Endothelial cell of umbilical vein (primary cell): ENCODE measurements at regions not wholly inside any gene's neighbourhood (a gene's known extent, or its start where the extent isn't known, plus 50 kb on each side); places are given as distances from the start of the nearest gene placed in this dataset.

Experiments used
- BruUV-seq: library from RNA; stranded (reverse); fragments of 400-500 nt; replicated peaks from 2 replicates; lab custom pipeline; 2021; lab: Mats Ljungman, UMichigan
- CTCF ChIA-PET: fragments of 300-600, 350-600 bp; sonication (Branson Sonifier 250); formaldehyde crosslinking; loops from one replicate; lab custom pipeline; 2021; ENCODE audit warnings: antibody characterized with exemption, inconsistent platforms; lab: Charles Lee
- POLR2A ChIA-PET: fragments of 300-600, 350-600 bp; sonication (Branson Sonifier 250); formaldehyde crosslinking; loops from one replicate; lab custom pipeline; 2021; ENCODE audit warnings: antibody characterized with exemption, inconsistent platforms; lab: Charles Lee
- DNase-seq: peaks from one replicate; pipeline ENCODE4 v3.0.0-alpha.2; 2011; ENCODE audit warnings: low read depth, low spot score
- FAIRE-seq: peaks from 2 replicates; lab custom pipeline; 2011; peaks lifted over from hg19 to GRCh38; lab: Jason Lieb, UNC
- H2AFZ ChIP-seq: 2 replicates; pipeline ENCODE4 v1.6.0; 2012; ENCODE audit warnings: low read depth, low read length, control low read depth, inconsistent platforms
- H3K27ac ChIP-seq: 2 replicates; pipeline ENCODE4 v1.5.1; 2011; ENCODE audit warnings: low read depth, mild to moderate bottlenecking, control low read depth, low read length, moderate library complexity; ENCODE audit not compliant: insufficient read depth
- H3K27me3 ChIP-seq, 2 experiments: 2 replicates each; pipeline versions ENCODE4 v1.6.0 to v1.6.1; 2011; ENCODE audit warnings: low read length in 2 of 2, mixed read lengths in 1 of 2; ENCODE audit not compliant: control insufficient read depth in 2 of 2, insufficient read depth in 2 of 2
- H3K36me3 ChIP-seq, 2 experiments: 2 replicates in 1 of 2; 3 replicates in 1 of 2; pipeline ENCODE4 v1.5.1; 2011; ENCODE audit warnings: low read length in 2 of 2, mild to moderate bottlenecking in 1 of 2, moderate library complexity in 1 of 2; ENCODE audit not compliant: control insufficient read depth in 2 of 2, insufficient read depth in 2 of 2; ENCODE audit errors: extremely low read depth in 1 of 2
- H3K4me1 ChIP-seq: 3 replicates; pipeline ENCODE4 v1.5.1; 2011; ENCODE audit warnings: mild to moderate bottlenecking, low read length; ENCODE audit not compliant: control insufficient read depth, insufficient read depth; ENCODE audit errors: extremely low read depth
- H3K4me2 ChIP-seq: 2 replicates; pipeline ENCODE4 v1.6.1; 2011; ENCODE audit warnings: low read length, control low read depth, mixed read lengths; ENCODE audit not compliant: insufficient read depth
- H3K4me3 ChIP-seq, 3 experiments: fragments of 200-600 bp in 1 of 3; sonication (generic), shearing (Covaris generic) in 1 of 3; replicated peaks in 1 of 3; 2 replicates each; pipeline ENCODE4 v1.5.1; 2011 to 2016; ENCODE audit warnings: control low read depth in 3 of 3, low read length in 3 of 3, mild to moderate bottlenecking in 2 of 3, inconsistent platforms in 1 of 3, low read depth in 1 of 3, moderate library complexity in 1 of 3; ENCODE audit not compliant: insufficient read depth in 1 of 3
- H3K79me2 ChIP-seq: 2 replicates; pipeline ENCODE4 v1.6.0; 2012; ENCODE audit warnings: low read length, inconsistent platforms; ENCODE audit not compliant: control insufficient read depth, insufficient read depth
- H3K9ac ChIP-seq: replicated peaks from 2 replicates; pipeline ENCODE3; 2011; ENCODE audit warnings: low read length, control low read depth; ENCODE audit not compliant: insufficient read depth; ENCODE audit errors: extremely low read depth
- H3K9me1 ChIP-seq: replicated peaks from 3 replicates; pipeline ENCODE4 v1.6.0; 2011; ENCODE audit warnings: mild to moderate bottlenecking, low read length; ENCODE audit not compliant: control insufficient read depth, insufficient read depth; ENCODE audit errors: extremely low read depth
- H3K9me3 ChIP-seq: replicated peaks from 2 replicates; pipeline ENCODE4 v1.5.1; 2012; ENCODE audit warnings: low read length, inconsistent platforms; ENCODE audit not compliant: control insufficient read depth, insufficient read depth
- H4K20me1 ChIP-seq: replicated peaks from 2 replicates; pipeline ENCODE3; 2011; ENCODE audit warnings: mild to moderate bottlenecking, low read length; ENCODE audit not compliant: control insufficient read depth, insufficient read depth; ENCODE audit errors: extremely low read depth
- CTCF ChIP-seq, 2 donors: IDR thresholded peaks; 1 replicate in 1 of 2; 2 replicates in 1 of 2; pipeline ENCODE4 v1.5.1; 2011; ENCODE audit warnings: low read length in 2 of 2, mild to moderate bottlenecking in 2 of 2, moderate library complexity in 2 of 2, control low read depth in 1 of 2, inconsistent platforms in 1 of 2, low read depth in 1 of 2; ENCODE audit not compliant: insufficient read depth in 1 of 2; ENCODE audit errors: extremely low read depth in 1 of 2
- EZH2 ChIP-seq: IDR thresholded peaks from 2 replicates; pipeline ENCODE4 v1.6.1; 2012; ENCODE audit warnings: borderline replicate concordance, low read depth, mild to moderate bottlenecking, moderate library complexity, low read length, inconsistent platforms; ENCODE audit not compliant: severe bottlenecking
- FOS ChIP-seq: IDR thresholded peaks from 2 replicates; pipeline ENCODE4 v1.6.1; 2011; ENCODE audit warnings: mild to moderate bottlenecking, low read length, moderate library complexity, borderline replicate concordance; ENCODE audit not compliant: insufficient read depth
- GATA2 ChIP-seq: IDR thresholded peaks from 2 replicates; pipeline ENCODE4 v1.7.0; 2011; ENCODE audit warnings: low read depth, mild to moderate bottlenecking, moderate library complexity, mixed read lengths, low read length; ENCODE audit not compliant: insufficient read length, insufficient read depth
- JUN ChIP-seq: IDR thresholded peaks from 2 replicates; pipeline ENCODE4 v1.6.1; 2011; ENCODE audit warnings: borderline replicate concordance, low read depth; ENCODE audit not compliant: insufficient read length, insufficient read depth
- MAX ChIP-seq: IDR thresholded peaks from 2 replicates; pipeline ENCODE4 v1.6.1; 2011; ENCODE audit not compliant: insufficient read depth, insufficient read length
- MYC ChIP-seq: IDR thresholded peaks from one replicate; pipeline ENCODE4 v1.6.1; 2011; ENCODE audit warnings: mild to moderate bottlenecking, low read depth, low read length
- dilution Hi-C: fragments of 300-500 bp; cut with MboI; formaldehyde crosslinking; loops from one replicate; pipeline ENCODE4 v1.15.0; 2019; ENCODE audit warnings: low sequenced_read_pairs; ENCODE audit not compliant: extremely low pct_ligation_motif_present
- intact Hi-C: fragments of 100-400 bp; cut with micrococcal nuclease; formaldehyde crosslinking; loops from one replicate; pipeline ENCODE4 v1.10.0; 2022

- Histone ChIP-seq H3K9me3 (no peaks in the 10 kb centered on the region), H3K27ac (no peak overlapping the region), H3K27me3 (peaks cover 58 to 78% of the 10 kb centered on the region in 2 experiments), H2AFZ (peak overlapping the region; percentile 91), H3K9ac (peak overlapping the region; percentile 46), H3K4me1 (peaks cover 12% of the 10 kb centered on the region), H3K4me2 (peak overlapping the region; percentile 97), H3K4me3 (peak overlapping the region; percentile 31 to 75 (median 38)), H3K36me3 (no peaks in the 10 kb centered on the region), H3K9me1 (no peaks in the 10 kb centered on the region), H4K20me1 (no peaks in the 10 kb centered on the region), H3K79me2 (no peaks in the 10 kb centered on the region)
- peak; percentile 96 for DNase-seq
- CTCF ChIA-PET: interaction anchor here (0.6 to 1.6 kb wide), 7 partner anchors 9 to 550 kb away, joined by 3 to 10 read pairs (median 4); no protein-coding TSS in a partner anchor
- FAIRE-seq: peak; percentile 92
- TF ChIP-seq MAX (no peak), GATA2 (no peak), CTCF (IDR thresholded peaks at IDR 0.05; ENCODE audit: extremely low read depth in 1 of 2, insufficient read depth in 1 of 2, low read depth in 1 of 2, low read length in 2 of 2) (peak; percentile 55 to 82), EZH2 (peak; percentile 58), MYC (no peak), FOS (no peak), JUN (no peak)
- POLR2A ChIA-PET: no interaction called here
- dilution Hi-C loops (loop anchor here (25.0 kb wide), 1 partner anchor 546 kb away; no protein-coding TSS in a partner anchor), intact Hi-C loops (loop anchor here (1.0 to 5.0 kb wide), 4 partner anchors 126 to 550 kb away; partner anchors contain the start of gene TMEM161B)
- BruUV-seq: no TSS peak
Measured at GRCh38 chr5:88140856-88141752, 127.5 kb downstream of the TMEM161B start.
